K562 (cell line): ENCODE measurements at regions not wholly inside any gene's neighbourhood (a gene's known extent, or its start where the extent isn't known, plus 50 kb on each side); places are given as distances from the start of the nearest gene placed in this dataset.

Experiments
- ARHGAP35 ChIP-seq: fragments of 450-650 bp; IDR thresholded peaks from 2 replicates; pipeline ENCODE4 v1.6.1; 2018; ENCODE audit not compliant: partially characterized antibody
- MYNN ChIP-seq, 2 experiments: sonication (generic); formaldehyde crosslinking in 1 of 2; IDR thresholded peaks; 2 replicates each; pipeline versions ENCODE4 v1.5.0 to v1.6.1; 2016 to 2020; ENCODE audit warnings: antibody characterized with exemption in 1 of 2, missing genetic modification reagents in 1 of 2
- NCOA1 ChIP-seq: fragments of 450-650 bp; IDR thresholded peaks from 2 replicates; pipeline ENCODE4 v1.6.1; 2016; ENCODE audit warnings: low read depth
- RHOXF2B ChIP-seq: fragments of 250-450 bp; sonication (Bioruptor Pico); conservative IDR thresholded peaks from 2 replicates; pipeline ENCODE4 v1.5.1; 2021
- SIN3A ChIP-seq, 2 experiments: fragments of 150-350 bp in 1 of 2; IDR thresholded peaks; 2 replicates each; pipeline ENCODE4 v1.6.1; 2011 to 2016; ENCODE audit warnings: borderline replicate concordance in 2 of 2, low read depth in 2 of 2, low read length in 2 of 2, mild to moderate bottlenecking in 2 of 2, moderate library complexity in 2 of 2; ENCODE audit not compliant: control insufficient read depth in 1 of 2
- TCF7 ChIP-seq: sonication (generic); IDR thresholded peaks from 2 replicates; pipeline ENCODE4 v1.6.1; 2016; ENCODE audit warnings: antibody characterized with exemption, borderline replicate concordance
- ZNF24 ChIP-seq: fragments of 450-650 bp; IDR thresholded peaks from 2 replicates; pipeline ENCODE4 v1.6.1; 2016
- ZNF282 ChIP-seq: sonication (generic); formaldehyde crosslinking; IDR thresholded peaks from 2 replicates; pipeline ENCODE4 v1.8.1; 2023; ENCODE audit warnings: missing genetic modification reagents
- ZNF444 ChIP-seq: fragments of 250-450 bp; sonication (Bioruptor Pico); IDR thresholded peaks from 2 replicates; pipeline ENCODE4 v1.4.0; 2020; ENCODE audit warnings: mild to moderate bottlenecking, moderate library complexity
- TF ChIP-seq, protein P1 (sequence below), 3 experiments: IDR thresholded peaks in 2 of 3; conservative IDR thresholded peaks in 1 of 3; 2 replicates each; pipeline ENCODE4 v1.5.1; 2011 to 2012; ENCODE audit warnings: low read length in 3 of 3, mild to moderate bottlenecking in 3 of 3, control low read depth in 2 of 3, improper control_type of control experiment in 1 of 3, inconsistent platforms in 1 of 3, low read depth in 1 of 3, mixed read lengths in 1 of 3, moderate library complexity in 1 of 3; ENCODE audit not compliant: insufficient read depth in 2 of 3
- TF ChIP-seq, protein P2 (sequence below): sonication (generic); formaldehyde crosslinking; IDR thresholded peaks from 2 replicates; pipeline ENCODE4 v1.9.0; 2022; ENCODE audit warnings: mild to moderate bottlenecking, missing genetic modification reagents

DNA sequence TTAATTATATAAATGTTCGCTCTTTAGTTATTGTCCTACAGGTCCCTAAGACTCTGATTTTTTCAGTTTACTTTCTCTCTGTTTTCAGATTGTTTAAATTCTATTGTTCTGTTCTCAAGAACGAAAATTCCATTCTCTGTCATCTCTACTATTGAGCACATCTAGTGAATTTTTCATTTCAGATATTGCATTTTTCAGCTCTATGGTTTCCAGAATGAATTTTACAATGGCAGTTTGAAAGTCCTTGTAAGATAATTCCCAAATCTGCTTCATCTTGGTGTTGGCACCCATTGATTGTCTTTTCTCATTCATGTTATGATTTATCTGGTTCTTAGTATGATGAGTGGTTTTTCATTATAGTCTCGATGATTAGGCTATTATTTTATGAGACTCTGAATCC lies 519.6 kb upstream of the LRFN5 start:
- TF ChIP-seq, protein P1, sequence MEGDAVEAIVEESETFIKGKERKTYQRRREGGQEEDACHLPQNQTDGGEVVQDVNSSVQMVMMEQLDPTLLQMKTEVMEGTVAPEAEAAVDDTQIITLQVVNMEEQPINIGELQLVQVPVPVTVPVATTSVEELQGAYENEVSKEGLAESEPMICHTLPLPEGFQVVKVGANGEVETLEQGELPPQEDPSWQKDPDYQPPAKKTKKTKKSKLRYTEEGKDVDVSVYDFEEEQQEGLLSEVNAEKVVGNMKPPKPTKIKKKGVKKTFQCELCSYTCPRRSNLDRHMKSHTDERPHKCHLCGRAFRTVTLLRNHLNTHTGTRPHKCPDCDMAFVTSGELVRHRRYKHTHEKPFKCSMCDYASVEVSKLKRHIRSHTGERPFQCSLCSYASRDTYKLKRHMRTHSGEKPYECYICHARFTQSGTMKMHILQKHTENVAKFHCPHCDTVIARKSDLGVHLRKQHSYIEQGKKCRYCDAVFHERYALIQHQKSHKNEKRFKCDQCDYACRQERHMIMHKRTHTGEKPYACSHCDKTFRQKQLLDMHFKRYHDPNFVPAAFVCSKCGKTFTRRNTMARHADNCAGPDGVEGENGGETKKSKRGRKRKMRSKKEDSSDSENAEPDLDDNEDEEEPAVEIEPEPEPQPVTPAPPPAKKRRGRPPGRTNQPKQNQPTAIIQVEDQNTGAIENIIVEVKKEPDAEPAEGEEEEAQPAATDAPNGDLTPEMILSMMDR (IDR thresholded peaks at IDR 0.05 in 2 of 3, conservative IDR thresholded peaks at IDR 0.05 in 1 of 3; ENCODE audit: insufficient read depth in 2 of 3, low read depth in 1 of 3, low read length in 3 of 3): no peak
- TF ChIP-seq RHOXF2B (CRISPR knock-in tag) (no peak), SIN3A (IDR thresholded peaks at IDR 0.05; ENCODE audit: borderline replicate concordance in 2 of 2, control insufficient read depth in 1 of 2, low read depth in 2 of 2, low read length in 2 of 2) (no peak), MYNN (IDR thresholded peaks at IDR 0.05) (no peak), MYNN (CRISPR knock-in tag; IDR thresholded peaks at IDR 0.05) (no peak), ARHGAP35 (no peak), TCF7 (no peak), ZNF444 (CRISPR knock-in tag) (no peak), ZNF24 (no peak), NCOA1 (no peak), ZNF282 (CRISPR knock-in tag) (no peak)
- TF ChIP-seq, protein P2, sequence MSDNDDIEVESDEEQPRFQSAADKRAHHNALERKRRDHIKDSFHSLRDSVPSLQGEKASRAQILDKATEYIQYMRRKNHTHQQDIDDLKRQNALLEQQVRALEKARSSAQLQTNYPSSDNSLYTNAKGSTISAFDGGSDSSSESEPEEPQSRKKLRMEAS (CRISPR knock-in tag): no peak
